ENCODE measurements at regions not wholly inside any gene's neighbourhood (a gene's known extent, or its start where the extent isn't known, plus 50 kb on each side); places are given as distances from the start of the nearest gene placed in this dataset.
"Not testable (repeated sequence)": the region's sequence is repeated elsewhere in the genome, so short reads cannot be mapped to it uniquely, and the experiment has no call there.

- not testable (repeated sequence) for DNase-seq
Measured at GRCh38 chr17:27365329-27365945, 71.5 kb downstream of the WSB1 start.

- DNase-seq = no peak
Measured at GRCh38 chr17:27366437-27366836, 72.5 kb downstream of the WSB1 start.

GRCh38 chr17:27367121-27367981 lies 73.4 kb downstream of the WSB1 start:
- DNase-seq = no peak

- no peak for DNase-seq
Measured at GRCh38 chr17:27368151-27368795, 74.4 kb downstream of the WSB1 start.

- DNase-seq = no peak
Measured at GRCh38 chr17:27368980-27369379, 75.1 kb downstream of the WSB1 start.

- no peak for DNase-seq
Measured at GRCh38 chr17:27370776-27371175, 76.9 kb downstream of the WSB1 start.

- DNase-seq = not testable (repeated sequence)
Measured at GRCh38 chr17:27373695-27374094, 79.8 kb downstream of the WSB1 start.

GRCh38 chr17:27376637-27377547 lies 79.4 kb upstream of the KSR1 start:
- no peak for DNase-seq

- no peak for DNase-seq
Measured at GRCh38 chr17:27378482-27379175, 77.6 kb upstream of the KSR1 start.

GRCh38 chr17:27379888-27380533 lies 76.2 kb upstream of the KSR1 start:
- DNase-seq = no peak

- DNase-seq = no peak
Measured at GRCh38 chr17:27380551-27380950, 75.7 kb upstream of the KSR1 start.

- peak; percentile 51 for DNase-seq
Measured at GRCh38 chr17:27381007-27381501, 75.2 kb upstream of the KSR1 start.

GRCh38 chr17:27382025-27382424 lies 74.2 kb upstream of the KSR1 start:
- no peak for DNase-seq

GRCh38 chr17:27384261-27384701 lies 72.0 kb upstream of the KSR1 start:
- no peak for DNase-seq

- DNase-seq = no peak
Measured at GRCh38 chr17:27384726-27385125, 71.5 kb upstream of the KSR1 start.

GRCh38 chr17:27385626-27386025 lies 70.6 kb upstream of the KSR1 start:
- DNase-seq = no peak

GRCh38 chr17:27386206-27387075 lies 69.8 kb upstream of the KSR1 start:
- DNase-seq = no peak

GRCh38 chr17:27389542-27390140 lies 66.6 kb upstream of the KSR1 start:
- DNase-seq = no peak

GRCh38 chr17:27390540-27390939 lies 65.7 kb upstream of the KSR1 start:
- no peak for DNase-seq

- DNase-seq = no peak
Measured at GRCh38 chr17:27391427-27391826, 64.8 kb upstream of the KSR1 start.

Measured in NCI-H2171 (cell line).